Mucosa of descending colon (tissue), 3 donors: ENCODE measurements at regions not wholly inside any gene's neighbourhood (a gene's known extent, or its start where the extent isn't known, plus 50 kb on each side); places are given as distances from the start of the nearest gene placed in this dataset.
A peak's percentile ranks its signal among the peaks of the same experiment; 100 is the strongest.

Experiments
- ATAC-seq: fragments of 200-7000 bp; cut with Tn5 transposase; one replicate; pipeline ENCODE4 v1.9.1; 2020; ENCODE audit warnings: mild to moderate bottlenecking, moderate library complexity
- DNase-seq, 3 donors: peaks; one replicate each; pipeline ENCODE4 v3.0.0-alpha.2; 2020
- H3K36me3 ChIP-seq: fragments of 200-600 bp; one replicate; pipeline ENCODE4 v1.8.0; 2021; ENCODE audit warnings: low read depth, mild to moderate bottlenecking
- H3K4me1 ChIP-seq: fragments of 200-600 bp; one replicate; pipeline ENCODE4 v1.8.0; 2021; ENCODE audit warnings: low read depth, mild to moderate bottlenecking
- H3K4me3 ChIP-seq: fragments of 200-600 bp; one replicate; pipeline ENCODE4 v1.8.0; 2021; ENCODE audit warnings: mild to moderate bottlenecking
- H3K9me3 ChIP-seq: fragments of 200-600 bp; one replicate; pipeline ENCODE4 v1.8.0; 2021; ENCODE audit warnings: mild to moderate bottlenecking
- CTCF ChIP-seq: fragments of 200-600 bp; IDR thresholded peaks from one replicate; pipeline ENCODE4 v1.8.0; 2022; ENCODE audit warnings: antibody characterized with exemption, mild to moderate bottlenecking
- intact Hi-C, 2 donors: fragments of 100-400 bp; cut with DNase I in 1 of 2; cut with micrococcal nuclease in 1 of 2; formaldehyde crosslinking; loops; one replicate each; pipeline versions ENCODE4 v1.11.0 to v1.11.1; 2022; cut with DNase I, micrococcal nuclease
- donor health status: DM: no; HTN: no; CAD: no; lungs with moderate emphysema.
- donor health status: DM: no; HTN: no; CAD: no.
- donor health status: DM: no; HTN: yes; CAD: no.

- DNase-seq (no peak), ATAC-seq (no peak)
- Histone ChIP-seq H3K9me3 (no peaks in the 10 kb centered on the region), H3K4me1 (no peaks in the 10 kb centered on the region), H3K4me3 (no peak overlapping the region), H3K36me3 (no peaks in the 10 kb centered on the region)
- intact Hi-C loops: no loop called here
- TF ChIP-seq CTCF: no peak
These were observed 283.0 kb upstream of the BOD1L1 start for GRCh38 chr4:13910556-13910955.

DNA sequence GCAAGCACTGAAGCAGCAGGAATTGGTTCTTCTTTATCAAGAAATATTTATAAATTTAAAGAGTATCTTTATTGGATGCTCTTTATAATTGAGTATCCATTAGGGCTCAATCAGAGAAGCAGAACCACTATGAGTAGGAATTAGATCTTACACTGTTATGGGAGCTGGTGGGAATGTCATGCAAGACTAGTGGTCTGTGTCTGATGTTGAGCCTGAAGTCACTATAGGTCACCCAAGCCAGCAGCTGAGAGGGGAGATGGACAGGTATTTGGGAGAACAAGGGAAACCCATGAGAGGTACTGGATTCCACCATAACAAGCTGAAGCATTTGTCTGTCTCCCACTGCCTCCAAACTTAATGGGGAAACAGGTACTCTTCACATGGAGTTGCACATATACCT is 283.7 kb upstream of the BOD1L1 start:
- ATAC-seq (no peak), DNase-seq (no peak)
- intact Hi-C loops: no loop called here
- H3K4me3 ChIP-seq: no peak overlapping the region
- H3K4me1 ChIP-seq: no peaks in the 10 kb centered on the region
- H3K36me3 ChIP-seq: no peaks in the 10 kb centered on the region
- no peaks in the 10 kb centered on the region for H3K9me3 ChIP-seq
- TF ChIP-seq CTCF: no peak

DNA sequence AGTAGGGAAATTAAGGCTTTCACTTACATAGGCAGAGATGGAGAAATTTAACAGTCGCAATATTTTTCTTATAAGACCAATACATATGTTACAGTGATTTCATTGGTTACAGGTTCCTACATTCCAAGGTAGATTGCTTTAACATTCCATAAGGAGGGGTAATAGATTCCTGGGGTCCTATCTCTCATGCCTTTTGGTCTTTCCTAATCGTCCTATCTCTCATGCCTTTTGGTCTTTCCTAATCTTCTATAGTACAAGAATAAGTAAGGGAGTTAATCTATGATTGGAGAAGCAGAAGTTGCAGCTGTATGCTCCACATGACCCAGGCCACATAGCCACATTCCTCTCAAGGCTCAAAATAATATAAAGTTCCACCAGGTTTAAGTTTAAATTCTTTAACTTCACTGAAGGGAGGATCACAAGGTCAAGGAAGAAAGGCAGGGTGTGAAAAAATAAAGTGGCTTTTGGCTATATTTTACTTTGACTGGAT is 285.0 kb upstream of the BOD1L1 start:
- TF ChIP-seq CTCF: no peak
- H3K4me1 ChIP-seq: no peaks in the 10 kb centered on the region
- intact Hi-C loops: no loop called here
- DNase-seq (no peak), ATAC-seq (no peak)
- no peaks in the 10 kb centered on the region for H3K36me3 ChIP-seq
- H3K9me3 ChIP-seq: no peaks in the 10 kb centered on the region
- H3K4me3 ChIP-seq: no peak overlapping the region

DNA sequence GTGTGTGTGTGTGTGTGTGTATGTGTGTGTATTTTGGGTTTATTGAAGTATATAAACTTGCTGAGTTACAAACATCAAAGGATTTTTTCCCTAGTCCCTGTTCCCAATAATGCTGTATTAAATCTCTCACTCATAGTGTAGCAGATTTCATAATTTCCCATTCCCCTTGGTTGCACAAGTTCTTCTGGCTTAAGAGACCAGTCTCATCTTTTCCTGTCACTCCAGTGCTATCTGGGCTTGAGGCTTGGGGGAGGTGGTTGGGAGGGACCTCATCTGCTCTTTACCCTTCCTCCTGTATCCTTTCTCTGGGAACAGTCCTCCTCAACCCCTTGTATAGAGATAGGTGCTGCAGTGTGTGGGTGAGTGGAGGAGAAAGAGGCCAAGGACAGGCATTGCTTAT is 285.4 kb upstream of the BOD1L1 start:
- Histone ChIP-seq H3K4me3 (no peak overlapping the region), H3K36me3 (no peaks in the 10 kb centered on the region), H3K4me1 (no peaks in the 10 kb centered on the region), H3K9me3 (no peaks in the 10 kb centered on the region)
- ATAC-seq (no peak), DNase-seq (no peak)
- TF ChIP-seq CTCF: no peak
- intact Hi-C loops: no loop called here

GRCh38 chr4:13917015-13917414 is 289.5 kb upstream of the BOD1L1 start:
- ATAC-seq (no peak), DNase-seq (no peak)
- Histone ChIP-seq H3K4me3 (no peak overlapping the region), H3K4me1 (no peaks in the 10 kb centered on the region), H3K36me3 (no peaks in the 10 kb centered on the region), H3K9me3 (no peaks in the 10 kb centered on the region)
- no peak for TF ChIP-seq CTCF
- intact Hi-C loops: no loop called here

- Histone ChIP-seq H3K4me1 (no peaks in the 10 kb centered on the region), H3K4me3 (no peak overlapping the region), H3K36me3 (no peaks in the 10 kb centered on the region), H3K9me3 (no peaks in the 10 kb centered on the region)
- DNase-seq (peak in 1 of 3 donors; percentile 29), ATAC-seq (peak; percentile 60)
- intact Hi-C loops: no loop called here
- TF ChIP-seq CTCF: no peak
These were observed 290.6 kb upstream of the BOD1L1 start for GRCh38 chr4:13918110-13918509.
